GM12873 (cell line): ENCODE measurements at regions not wholly inside any gene's neighbourhood (a gene's known extent, or its start where the extent isn't known, plus 50 kb on each side); places are given as distances from the start of the nearest gene placed in this dataset.

Source experiments
- CTCF ChIP-seq: IDR thresholded peaks from 2 replicates; pipeline ENCODE4 v1.5.1; 2012; ENCODE audit warnings: low read depth, mild to moderate bottlenecking, moderate library complexity, low read length, control low read depth; ENCODE audit not compliant: insufficient read depth; ENCODE audit errors: missing control alignments

DNA sequence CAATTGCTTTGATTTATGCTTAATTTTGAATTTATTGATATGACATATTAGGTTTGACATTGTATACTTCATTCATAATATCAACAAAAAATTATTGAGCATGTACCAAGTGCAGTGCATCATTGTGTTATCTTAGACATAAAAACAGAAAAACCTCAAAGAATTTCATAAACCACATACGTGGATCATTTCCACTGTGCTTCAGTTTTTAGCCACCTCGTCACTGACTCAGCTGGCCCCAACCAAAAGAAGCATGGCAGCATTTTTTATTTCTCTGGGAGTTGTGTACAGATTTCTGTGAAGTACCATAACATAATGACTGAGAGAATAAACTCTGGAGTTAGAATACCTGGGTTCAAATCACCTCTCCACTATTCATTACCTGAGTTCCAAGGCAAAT is 95.6 kb upstream of the C1orf87 start:
- TF ChIP-seq CTCF: no peak

DNA sequence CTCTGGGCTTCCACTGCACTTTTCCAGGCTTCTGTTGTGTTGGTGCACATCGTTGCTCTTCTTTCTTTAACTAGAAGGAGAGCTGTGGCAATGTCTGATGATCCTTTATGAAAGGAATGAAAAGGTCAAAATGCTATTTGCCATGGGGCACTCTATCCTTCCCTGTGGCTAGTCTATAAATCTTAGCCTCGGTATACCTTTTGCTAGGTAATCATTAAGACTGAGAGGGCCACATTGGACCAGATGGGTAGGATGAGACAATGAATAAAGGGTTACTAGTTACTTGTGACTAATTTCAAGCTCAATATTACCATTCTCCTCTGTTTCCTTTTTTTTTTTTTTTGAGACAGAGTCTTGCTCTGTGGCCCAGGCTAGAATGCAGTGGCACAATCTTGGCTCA is 89.4 kb upstream of the C1orf87 start:
- TF ChIP-seq CTCF: no peak

DNA sequence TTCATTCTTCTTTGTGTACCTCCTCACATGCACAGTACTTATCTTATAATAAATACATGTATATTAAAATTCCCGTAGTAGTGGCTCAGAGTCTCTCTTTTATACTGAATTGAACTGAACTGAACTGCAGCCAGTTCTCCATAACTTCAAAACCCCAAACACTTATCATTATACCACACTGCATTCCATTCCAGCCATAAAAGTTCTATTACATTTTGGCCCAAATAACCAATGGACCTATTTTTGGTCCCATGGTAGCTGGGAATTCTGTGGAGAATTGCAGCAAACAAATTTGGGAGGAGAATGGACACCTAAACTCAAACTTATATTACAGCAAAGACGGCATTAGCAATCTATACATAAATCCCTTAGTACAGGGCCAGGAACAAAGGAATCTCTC is 86.6 kb upstream of the C1orf87 start:
- no peak for TF ChIP-seq CTCF

DNA sequence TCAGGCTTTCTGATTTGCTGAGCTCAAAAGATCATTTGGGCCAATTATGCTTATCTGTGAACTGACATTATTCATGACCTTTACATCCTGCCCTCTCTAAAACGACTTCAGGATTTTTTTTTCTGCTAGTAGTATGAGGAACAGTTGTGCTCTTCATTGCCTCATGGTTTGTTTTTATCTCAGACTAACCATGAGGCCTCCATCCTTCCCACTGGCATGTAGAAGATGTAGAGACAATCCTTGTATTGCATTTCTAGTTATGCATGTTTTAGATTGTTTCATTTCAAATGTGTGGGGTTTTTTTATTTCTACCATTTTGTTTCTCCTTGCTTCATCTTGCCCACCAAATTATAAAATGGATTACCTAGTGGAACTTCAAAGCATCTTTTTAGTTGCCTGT is 82.8 kb upstream of the C1orf87 start:
- no peak for TF ChIP-seq CTCF

GRCh38 chr1:60153961-60154360 is 80.4 kb upstream of the C1orf87 start:
- TF ChIP-seq CTCF: no peak

DNA sequence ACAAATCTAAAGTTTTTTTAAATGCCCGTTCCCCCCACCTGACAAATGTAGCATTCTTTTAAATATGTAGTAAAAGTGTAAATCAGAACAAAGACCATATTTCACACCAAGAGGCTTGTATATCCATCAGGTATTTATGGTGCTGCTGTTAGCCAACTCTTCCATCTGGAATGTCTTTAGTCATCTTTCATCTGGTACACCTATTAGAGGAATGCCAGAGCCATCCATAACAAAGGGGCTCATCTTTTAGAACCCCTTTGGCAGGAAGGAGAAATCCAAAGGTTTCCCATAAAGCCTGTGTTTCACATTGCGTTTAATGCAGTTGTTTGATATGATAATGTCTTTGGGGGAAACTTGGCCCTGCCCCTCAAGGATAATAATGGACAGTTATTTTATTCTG is 79.3 kb upstream of the C1orf87 start:
- no peak for TF ChIP-seq CTCF

DNA sequence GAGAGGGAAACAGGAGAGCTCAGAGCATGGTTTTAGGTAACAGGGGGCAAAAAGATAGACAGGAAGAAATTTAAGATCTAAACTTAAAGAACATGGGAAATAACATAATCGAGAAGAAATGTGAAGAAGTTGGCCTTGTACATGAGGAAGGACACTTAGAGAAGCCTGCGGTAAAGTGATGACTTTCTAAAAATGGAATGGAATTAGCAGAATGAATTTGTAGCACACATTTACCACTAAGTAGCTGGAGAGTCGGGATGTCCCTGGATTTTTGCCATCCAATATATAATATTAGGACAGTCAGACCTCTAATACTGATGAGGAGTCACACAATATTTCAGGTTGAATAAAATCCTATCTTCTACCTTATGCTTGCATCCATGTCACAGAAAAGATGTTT is 77.7 kb upstream of the C1orf87 start:
- no peak for TF ChIP-seq CTCF

GRCh38 chr1:60149251-60149650 is 75.7 kb upstream of the C1orf87 start:
- no peak for TF ChIP-seq CTCF
